HG03108 (cell line): ENCODE measurements at regions not wholly inside any gene's neighbourhood (a gene's known extent, or its start where the extent isn't known, plus 50 kb on each side); places are given as distances from the start of the nearest gene placed in this dataset.

ENCODE experiments used
- ATAC-seq: cut with Tn5 transposase; IDR thresholded peaks from one replicate; pipeline ENCODE4 v1.9.1; 2021; ENCODE audit warnings: moderate library complexity; ENCODE audit not compliant: unreplicated experiment

GRCh38 chr5:74360535-74361210 is 279.9 kb downstream of the ENC1 start:
- ATAC-seq: no peak

GRCh38 chr5:74357827-74358226 is 282.7 kb downstream of the ENC1 start:
- ATAC-seq: no peak

DNA sequence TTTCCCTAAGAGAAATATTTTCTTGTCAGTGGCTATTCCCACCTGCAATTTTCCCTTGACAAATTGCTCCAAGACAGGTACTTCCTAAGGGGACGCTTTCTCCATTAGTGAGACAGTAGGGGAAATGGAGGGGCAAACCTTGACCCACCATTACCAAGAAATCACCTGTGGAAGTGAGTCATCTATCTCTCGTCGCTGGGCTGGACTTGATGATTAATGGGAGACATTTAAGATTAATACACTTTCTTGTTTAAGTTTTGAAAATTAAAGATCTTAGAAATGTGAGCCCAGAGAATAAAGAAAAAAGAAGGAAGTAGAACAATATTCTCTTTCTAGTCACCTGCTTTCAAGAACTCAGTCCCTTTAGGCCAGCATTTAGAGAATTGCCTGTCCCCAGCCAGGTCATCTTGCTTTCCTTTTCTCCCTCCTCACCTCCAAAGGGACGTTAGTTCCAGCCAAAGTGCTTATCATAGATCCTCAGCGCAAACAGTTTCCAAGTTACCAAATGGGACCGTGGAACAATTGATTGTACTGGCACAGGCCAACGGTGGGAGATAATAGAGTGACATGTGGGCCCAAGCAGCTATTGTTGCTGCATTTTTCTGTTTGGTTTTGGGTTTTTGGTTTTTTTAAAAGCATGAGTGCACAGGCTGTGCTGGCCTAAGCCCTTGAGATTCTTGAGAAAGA is 284.4 kb downstream of the ENC1 start:
- ATAC-seq: no peak

GRCh38 chr5:74355041-74355824 is 285.3 kb downstream of the ENC1 start:
- no peak for ATAC-seq

GRCh38 chr5:74352256-74352655 is 288.3 kb downstream of the ENC1 start:
- no peak for ATAC-seq

- no peak for ATAC-seq
Observed at GRCh38 chr5:74342948-74343682, 297.4 kb downstream of the ENC1 start.

DNA sequence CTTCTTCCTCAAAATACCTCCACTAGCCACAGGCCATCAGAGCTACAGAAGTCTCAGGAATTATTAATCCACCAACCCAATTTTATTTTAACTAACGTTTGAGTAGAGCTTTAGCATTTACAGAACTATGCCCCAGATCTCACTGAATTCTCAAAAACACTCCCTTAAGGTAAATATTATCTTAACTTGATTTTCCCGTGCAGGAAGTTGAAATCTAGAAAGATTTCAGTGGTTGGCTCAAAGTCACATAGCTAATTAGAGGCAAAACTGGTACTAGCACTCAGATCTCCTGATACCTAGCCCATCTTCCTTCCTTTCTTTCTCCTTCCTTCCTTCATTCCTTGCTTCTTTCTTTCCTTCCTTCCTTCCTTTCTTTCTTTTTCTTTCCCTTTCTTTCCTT is 298.3 kb downstream of the ENC1 start:
- no peak for ATAC-seq

GRCh38 chr5:74341221-74341620 is 299.3 kb downstream of the ENC1 start:
- ATAC-seq: no peak

- no peak for ATAC-seq
Observed at GRCh38 chr5:74340476-74340875, 300.1 kb downstream of the ENC1 start.

GRCh38 chr5:74337984-74338310 is 302.6 kb downstream of the ENC1 start:
- ATAC-seq: no peak

DNA sequence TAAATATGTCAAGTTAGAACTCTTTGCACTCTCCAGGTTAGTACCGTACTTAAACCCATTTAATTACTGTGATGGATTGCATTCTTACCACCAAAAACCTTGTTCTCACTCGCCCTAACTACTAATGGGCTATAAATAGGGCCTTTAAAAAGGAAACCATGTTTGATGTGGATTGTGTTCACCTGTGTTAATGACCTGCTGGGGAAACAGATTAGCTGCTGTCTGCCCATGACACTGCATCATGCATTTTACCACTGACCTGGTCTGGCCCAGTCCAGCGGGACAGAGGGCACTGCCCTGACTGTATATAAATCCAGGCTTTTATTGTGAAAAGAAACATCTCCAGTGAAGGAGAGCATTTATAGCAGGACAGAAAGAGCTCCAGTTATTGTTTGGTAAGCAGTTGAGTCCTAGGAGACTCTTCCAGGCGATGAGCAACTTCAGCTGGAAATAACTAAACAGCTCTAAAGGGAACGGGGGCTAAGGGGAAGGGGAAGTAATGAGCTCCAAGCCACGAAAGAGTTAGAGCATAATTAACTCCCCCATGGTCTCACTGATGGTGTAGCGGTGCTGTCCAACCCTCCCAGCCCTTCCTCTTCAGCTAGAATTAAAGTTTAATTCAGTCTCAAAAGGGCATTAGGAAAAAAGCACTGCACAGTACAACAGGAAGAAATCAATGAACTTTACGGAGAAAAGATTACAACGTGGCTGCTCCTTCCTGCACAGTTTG is 303.1 kb downstream of the ENC1 start:
- ATAC-seq: no peak

DNA sequence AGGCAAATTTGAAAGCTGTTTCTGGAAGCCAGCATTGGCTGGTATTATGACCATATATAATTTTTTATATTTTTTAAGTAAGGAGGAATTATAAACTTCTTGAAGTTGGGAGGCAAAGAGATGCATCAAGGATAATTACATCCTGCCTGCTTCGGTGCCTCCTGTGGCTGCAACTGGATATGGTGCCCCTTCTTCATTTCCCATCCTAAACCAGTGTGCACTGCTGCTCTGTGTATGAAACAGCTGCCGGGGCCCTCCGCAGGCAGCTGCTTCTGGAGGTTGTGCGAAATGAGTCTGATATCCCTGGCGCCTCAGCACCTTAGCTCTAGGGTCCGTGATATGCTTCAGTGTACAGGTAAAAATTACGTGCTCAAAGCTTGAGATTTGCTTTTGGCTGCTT is 304.2 kb downstream of the ENC1 start:
- ATAC-seq: no peak

DNA sequence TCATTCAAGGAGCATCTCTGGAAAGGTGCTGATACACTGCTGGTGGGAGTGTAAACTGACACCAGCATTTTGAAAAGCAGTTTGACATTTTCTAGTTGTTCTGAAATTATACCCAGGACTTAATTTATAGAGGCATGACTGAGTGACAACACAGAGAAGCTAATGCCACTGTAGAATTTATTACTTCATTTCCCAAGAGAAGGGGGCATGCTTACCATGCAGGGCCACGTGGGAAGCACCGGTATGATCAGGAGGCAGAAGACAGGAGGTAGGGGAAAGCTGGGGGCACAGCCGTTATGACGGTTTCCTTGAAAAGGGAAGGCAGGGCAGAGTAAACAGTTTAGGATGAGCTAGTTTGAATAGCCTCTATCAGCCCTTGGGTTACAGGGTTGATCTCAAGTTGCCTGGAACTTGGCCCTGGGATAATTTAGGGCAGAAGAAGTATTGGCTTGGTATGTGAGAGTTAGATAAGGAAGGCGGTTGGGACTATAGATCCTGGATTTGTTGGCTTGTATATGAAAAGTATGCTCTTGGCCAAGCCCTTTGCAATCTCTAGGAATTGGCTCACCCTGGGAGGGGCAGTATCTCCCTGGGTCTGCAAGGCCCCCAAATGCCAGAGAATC is 305.7 kb downstream of the ENC1 start:
- no peak for ATAC-seq

- no peak for ATAC-seq
Observed at GRCh38 chr5:74334062-74334761, 306.3 kb downstream of the ENC1 start.

- ATAC-seq: no peak
Observed at GRCh38 chr5:74333430-74333829, 307.1 kb downstream of the ENC1 start.

DNA sequence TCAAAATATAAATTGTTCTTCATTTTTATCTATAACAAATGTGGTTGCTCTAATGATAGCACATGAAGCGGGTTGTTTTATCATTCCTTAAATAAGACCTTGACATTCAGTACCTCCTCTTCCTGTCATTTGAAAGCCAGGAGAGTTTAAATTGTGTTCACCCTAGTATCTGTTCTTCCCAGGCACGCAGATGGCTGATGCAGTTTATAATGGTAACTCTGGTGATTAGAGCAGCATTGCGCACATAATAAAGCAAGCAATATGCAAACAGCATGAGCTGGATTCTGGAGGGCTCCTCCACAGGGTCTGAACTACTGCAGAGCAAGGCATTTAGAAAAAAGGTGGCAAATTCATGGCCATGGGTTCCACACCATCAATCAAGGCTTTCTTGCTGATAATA is 307.8 kb downstream of the ENC1 start:
- ATAC-seq: no peak

- ATAC-seq: no peak
Observed at GRCh38 chr5:74332006-74332405, 308.5 kb downstream of the ENC1 start.

- no peak for ATAC-seq
Observed at GRCh38 chr5:74328221-74328630, 312.3 kb downstream of the ENC1 start.

DNA sequence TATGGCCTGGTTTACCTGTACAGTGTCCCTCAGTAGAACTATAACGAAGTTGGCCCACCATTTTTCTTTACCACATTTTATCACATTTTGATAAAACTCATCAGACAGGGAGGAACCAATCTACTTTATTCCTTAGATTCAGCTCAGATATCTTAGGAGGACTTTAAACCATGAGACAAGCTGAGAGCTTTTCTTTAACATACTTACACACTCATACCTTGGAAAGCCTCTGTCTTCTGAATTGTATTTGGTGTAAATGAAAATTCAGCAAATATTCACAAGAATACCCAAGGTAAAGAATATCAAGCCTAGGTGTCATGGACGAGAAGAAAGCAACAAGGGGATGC is 313.2 kb downstream of the ENC1 start:
- ATAC-seq: no peak
